ENCODE measurements at regions not wholly inside any gene's neighbourhood (a gene's known extent, or its start where the extent isn't known, plus 50 kb on each side); places are given as distances from the start of the nearest gene placed in this dataset.
"Not testable (repeated sequence)": the region's sequence is repeated elsewhere in the genome, so short reads cannot be mapped to it uniquely, and the experiment has no call there.

DNA sequence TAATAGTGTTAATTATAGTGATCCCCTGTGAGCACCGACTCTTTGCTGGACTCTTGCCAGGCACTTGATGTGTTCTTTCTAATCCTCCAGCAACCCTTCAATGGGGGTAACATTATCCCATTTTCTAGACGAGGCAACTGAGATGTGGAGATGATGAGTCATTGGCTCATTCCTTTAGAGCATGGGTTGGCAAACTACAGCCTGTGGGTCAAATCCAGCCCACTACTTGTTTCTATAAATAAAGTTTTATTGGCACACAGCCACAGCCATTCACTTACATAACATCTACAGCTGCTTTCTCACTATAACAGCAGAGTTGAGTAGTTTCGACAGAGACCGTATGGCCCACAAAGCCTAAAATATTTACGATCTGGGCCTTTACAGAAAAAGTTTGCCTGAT, 249.5 kb upstream of the KCNG1 start:
- CTCF ChIA-PET, result no interaction called here
- POLR2A ChIA-PET, result interaction anchor here (0.6 to 0.7 kb wide), 2 partner anchors 9 to 32 kb away, joined by 3 read pairs; no protein-coding TSS in a partner anchor

DNA sequence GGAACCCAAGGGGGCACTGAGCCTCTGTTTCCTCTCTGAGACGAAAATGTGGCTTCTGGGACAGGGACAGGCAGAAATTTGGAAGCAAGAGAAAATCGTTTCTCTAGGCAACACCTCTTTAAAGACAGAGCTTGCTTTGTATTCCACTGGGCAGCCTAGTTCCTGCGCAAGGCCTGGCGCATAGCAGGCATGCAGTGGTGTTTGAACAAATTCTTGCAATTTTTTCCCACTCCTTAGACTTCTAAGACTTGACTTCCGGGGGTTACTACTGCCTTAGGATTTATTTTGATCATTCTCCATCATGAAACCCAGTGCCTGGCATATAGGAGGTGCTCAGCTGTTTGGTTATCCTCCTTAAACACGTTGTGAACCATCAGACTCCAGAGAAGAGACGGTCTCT, 249.0 kb upstream of the KCNG1 start:
- no peak for ATAC-seq
- H3K27ac Mint-ChIP-seq, result no peak overlapping the region
- no peak for DNase-seq
- intact Hi-C loops (cut with micrococcal nuclease), result no loop called here
- TF ChIP-seq, protein P1, sequence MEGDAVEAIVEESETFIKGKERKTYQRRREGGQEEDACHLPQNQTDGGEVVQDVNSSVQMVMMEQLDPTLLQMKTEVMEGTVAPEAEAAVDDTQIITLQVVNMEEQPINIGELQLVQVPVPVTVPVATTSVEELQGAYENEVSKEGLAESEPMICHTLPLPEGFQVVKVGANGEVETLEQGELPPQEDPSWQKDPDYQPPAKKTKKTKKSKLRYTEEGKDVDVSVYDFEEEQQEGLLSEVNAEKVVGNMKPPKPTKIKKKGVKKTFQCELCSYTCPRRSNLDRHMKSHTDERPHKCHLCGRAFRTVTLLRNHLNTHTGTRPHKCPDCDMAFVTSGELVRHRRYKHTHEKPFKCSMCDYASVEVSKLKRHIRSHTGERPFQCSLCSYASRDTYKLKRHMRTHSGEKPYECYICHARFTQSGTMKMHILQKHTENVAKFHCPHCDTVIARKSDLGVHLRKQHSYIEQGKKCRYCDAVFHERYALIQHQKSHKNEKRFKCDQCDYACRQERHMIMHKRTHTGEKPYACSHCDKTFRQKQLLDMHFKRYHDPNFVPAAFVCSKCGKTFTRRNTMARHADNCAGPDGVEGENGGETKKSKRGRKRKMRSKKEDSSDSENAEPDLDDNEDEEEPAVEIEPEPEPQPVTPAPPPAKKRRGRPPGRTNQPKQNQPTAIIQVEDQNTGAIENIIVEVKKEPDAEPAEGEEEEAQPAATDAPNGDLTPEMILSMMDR (IDR thresholded peaks at IDR 0.05), result no peak
- H3K9me3 Mint-ChIP-seq, result no peaks in the 10 kb centered on the region
- no peaks in the 10 kb centered on the region for H3K36me3 Mint-ChIP-seq (ENCODE audit: low read depth)
- H3K4me3 Mint-ChIP-seq, result no peak overlapping the region
- H3K27me3 Mint-ChIP-seq, result peaks cover 25% of the 10 kb centered on the region
- POLR2A ChIA-PET, result interaction anchor here (0.6 to 0.7 kb wide), 2 partner anchors 10 to 31 kb away, joined by 3 read pairs; no protein-coding TSS in a partner anchor
- no peaks in the 10 kb centered on the region for H3K4me1 Mint-ChIP-seq (ENCODE audit: low read depth)
- CTCF ChIA-PET, result no interaction called here

More for the DNA sequence above, 249.5 kb upstream of the KCNG1 start:
- no peak for ATAC-seq
- H3K27me3 Mint-ChIP-seq, result peaks cover 27% of the 10 kb centered on the region
- no peaks in the 10 kb centered on the region for H3K4me1 Mint-ChIP-seq (ENCODE audit: low read depth)
- intact Hi-C loops (cut with micrococcal nuclease), result no loop called here
- no peak for DNase-seq
- no peaks in the 10 kb centered on the region for H3K36me3 Mint-ChIP-seq (ENCODE audit: low read depth)
- TF ChIP-seq, protein P1 (IDR thresholded peaks at IDR 0.05), result no peak
- no peaks in the 10 kb centered on the region for H3K9me3 Mint-ChIP-seq
- H3K27ac Mint-ChIP-seq, result no peak overlapping the region
- H3K4me3 Mint-ChIP-seq, result no peak overlapping the region

DNA sequence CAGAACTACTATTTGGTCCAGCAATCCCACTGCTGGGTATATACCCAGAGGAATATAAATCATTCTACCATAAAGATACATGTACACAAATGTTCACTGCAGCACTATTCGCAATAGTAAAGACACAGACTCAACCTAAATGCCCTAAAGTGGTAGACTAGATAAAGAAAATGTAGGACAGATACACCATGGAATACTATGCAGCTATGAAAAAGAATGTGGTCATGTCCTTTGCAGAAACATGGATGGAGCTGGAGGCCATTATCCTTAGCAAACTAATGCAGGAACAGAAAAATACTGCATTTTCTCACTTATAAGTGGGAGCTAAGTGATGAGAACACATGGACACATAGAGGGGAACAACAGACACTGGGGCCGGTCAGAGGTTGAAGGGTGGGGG, 248.4 kb upstream of the KCNG1 start:
- POLR2A ChIA-PET, result interaction anchor here (0.5 kb wide), 1 partner anchor 10 kb away, joined by 3 read pairs; no protein-coding TSS in a partner anchor
- CTCF ChIA-PET; H3K4me3 Mint-ChIP-seq; ATAC-seq; H3K4me1 Mint-ChIP-seq (ENCODE audit: low read depth); H3K9me3 Mint-ChIP-seq; H3K36me3 Mint-ChIP-seq (ENCODE audit: low read depth); intact Hi-C loops (cut with micrococcal nuclease); H3K27ac Mint-ChIP-seq; DNase-seq: not testable (repeated sequence)
- peaks cover 24% of the 10 kb centered on the region for H3K27me3 Mint-ChIP-seq

DNA sequence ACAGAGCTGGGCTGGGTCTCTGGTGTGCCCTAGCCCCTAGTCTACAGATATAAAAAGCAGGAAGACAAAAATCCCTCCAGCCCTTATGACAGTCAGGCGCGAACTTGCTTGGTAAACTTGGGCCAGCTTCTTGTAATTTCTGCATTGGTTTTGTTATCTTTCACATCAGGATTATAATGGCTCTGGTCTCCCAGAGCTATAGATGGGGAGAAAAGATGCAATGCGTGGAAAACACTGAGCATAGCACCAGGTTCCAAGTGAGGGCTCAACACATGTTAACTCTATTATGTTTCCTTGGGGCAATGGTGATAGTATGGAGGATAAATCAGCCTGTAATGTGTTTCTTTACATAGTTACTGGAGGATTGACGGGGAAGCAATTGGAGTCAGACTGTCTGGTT, 246.8 kb upstream of the KCNG1 start:
- Mint-ChIP-seq H3K27ac (no peak overlapping the region), H3K4me1 (ENCODE audit: low read depth) (no peaks in the 10 kb centered on the region), H3K9me3 (no peaks in the 10 kb centered on the region), H3K36me3 (ENCODE audit: low read depth) (no peaks in the 10 kb centered on the region), H3K27me3 (peaks cover 16% of the 10 kb centered on the region), H3K4me3 (no peak overlapping the region)
- TF ChIP-seq, protein P1 (IDR thresholded peaks at IDR 0.05), result no peak
- CTCF ChIA-PET, result interaction anchor here (1.2 kb wide), 1 partner anchor 23 kb away, joined by 3 read pairs; no protein-coding TSS in a partner anchor
- DNase-seq (no peak), ATAC-seq (no peak)
- intact Hi-C loops (cut with micrococcal nuclease), result no loop called here
- POLR2A ChIA-PET, result no interaction called here

DNA sequence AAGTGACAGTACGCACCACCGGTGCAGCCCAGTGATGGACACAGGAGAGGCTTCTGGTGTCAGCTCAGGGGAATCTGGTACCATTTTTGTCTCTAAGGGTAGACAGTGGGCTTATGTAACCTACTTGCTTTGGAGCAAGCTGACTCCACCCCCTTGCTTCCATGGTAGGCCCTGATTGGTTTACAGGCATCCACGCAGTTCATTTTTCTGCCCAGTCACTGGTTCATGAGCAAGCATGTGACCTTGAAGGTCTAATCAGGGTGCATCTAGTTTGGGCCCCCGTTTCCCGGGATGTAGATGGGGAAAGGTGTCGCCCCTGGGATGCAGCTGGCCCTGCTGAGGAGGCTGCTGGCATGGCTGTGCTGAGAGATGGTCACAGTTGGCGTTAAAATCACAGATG, 244.8 kb upstream of the KCNG1 start:
- H3K36me3 Mint-ChIP-seq (ENCODE audit: low read depth), result no peaks in the 10 kb centered on the region
- H3K9me3 Mint-ChIP-seq, result no peaks in the 10 kb centered on the region
- H3K27me3 Mint-ChIP-seq, result peaks cover 8% of the 10 kb centered on the region
- intact Hi-C loops (cut with micrococcal nuclease), result no loop called here
- H3K27ac Mint-ChIP-seq, result no peak overlapping the region
- H3K4me1 Mint-ChIP-seq (ENCODE audit: low read depth), result no peaks in the 10 kb centered on the region
- TF ChIP-seq, protein P1 (IDR thresholded peaks at IDR 0.05), result no peak
- CTCF ChIA-PET, result no interaction called here
- POLR2A ChIA-PET, result interaction anchor here (0.6 kb wide), 1 partner anchor 261 kb away, joined by 3 read pairs; no protein-coding TSS in a partner anchor
- DNase-seq, result no peak
- H3K4me3 Mint-ChIP-seq, result no peak overlapping the region
- ATAC-seq, result no peak

Measured in activated CD8-positive, alpha-beta T cell treated with anti-CD3 and anti-CD28 coated beads for 36 hours (primary cell).